GM12892 (cell line): ENCODE measurements at regions not wholly inside any gene's neighbourhood (a gene's known extent, or its start where the extent isn't known, plus 50 kb on each side); places are given as distances from the start of the nearest gene placed in this dataset.

ENCODE experiments used
- POLR2A ChIP-seq: IDR thresholded peaks from 2 replicates; pipeline ENCODE4 v1.6.1; 2011; ENCODE audit warnings: low read depth, low read length, control low read depth
- POLR2AphosphoS5 ChIP-seq: IDR thresholded peaks from 2 replicates; pipeline ENCODE4 v1.6.1; 2011; ENCODE audit warnings: low read depth, low read length, control low read depth

- no peak for TF ChIP-seq POLR2A
- no peak for TF ChIP-seq POLR2AphosphoS5
These were observed 1216.0 kb upstream of the ALCAM start for GRCh38 chr3:104150724-104151123.
